Lower leg skin (tissue), 3 donors: ENCODE measurements at regions not wholly inside any gene's neighbourhood (a gene's known extent, or its start where the extent isn't known, plus 50 kb on each side); places are given as distances from the start of the nearest gene placed in this dataset.
"Not testable (repeated sequence)": the region's sequence is repeated elsewhere in the genome, so short reads cannot be mapped to it uniquely, and the experiment has no call there.

Experiments
- POLR2A ChIP-seq, 2 donors: fragments of 450-650 bp; IDR thresholded peaks; one replicate each; pipeline ENCODE4 v1.6.1; 2016 to 2017; ENCODE audit warnings: antibody characterized with exemption in 2 of 2, mild to moderate bottlenecking in 1 of 2, moderate library complexity in 1 of 2
- TF ChIP-seq, protein P1 (sequence below), 3 donors: fragments of 450-650 bp; IDR thresholded peaks; one replicate each; pipeline ENCODE4 v1.5.1; 2016; ENCODE audit warnings: antibody characterized with exemption in 3 of 3, mild to moderate bottlenecking in 3 of 3, moderate library complexity in 2 of 3

- TF ChIP-seq POLR2A (IDR thresholded peaks at IDR 0.05), result not testable (repeated sequence)
- TF ChIP-seq, protein P1, sequence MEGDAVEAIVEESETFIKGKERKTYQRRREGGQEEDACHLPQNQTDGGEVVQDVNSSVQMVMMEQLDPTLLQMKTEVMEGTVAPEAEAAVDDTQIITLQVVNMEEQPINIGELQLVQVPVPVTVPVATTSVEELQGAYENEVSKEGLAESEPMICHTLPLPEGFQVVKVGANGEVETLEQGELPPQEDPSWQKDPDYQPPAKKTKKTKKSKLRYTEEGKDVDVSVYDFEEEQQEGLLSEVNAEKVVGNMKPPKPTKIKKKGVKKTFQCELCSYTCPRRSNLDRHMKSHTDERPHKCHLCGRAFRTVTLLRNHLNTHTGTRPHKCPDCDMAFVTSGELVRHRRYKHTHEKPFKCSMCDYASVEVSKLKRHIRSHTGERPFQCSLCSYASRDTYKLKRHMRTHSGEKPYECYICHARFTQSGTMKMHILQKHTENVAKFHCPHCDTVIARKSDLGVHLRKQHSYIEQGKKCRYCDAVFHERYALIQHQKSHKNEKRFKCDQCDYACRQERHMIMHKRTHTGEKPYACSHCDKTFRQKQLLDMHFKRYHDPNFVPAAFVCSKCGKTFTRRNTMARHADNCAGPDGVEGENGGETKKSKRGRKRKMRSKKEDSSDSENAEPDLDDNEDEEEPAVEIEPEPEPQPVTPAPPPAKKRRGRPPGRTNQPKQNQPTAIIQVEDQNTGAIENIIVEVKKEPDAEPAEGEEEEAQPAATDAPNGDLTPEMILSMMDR (IDR thresholded peaks at IDR 0.05), result peak in 1 of 3 donors; percentile 28
Observed at GRCh38 chr11:67792273-67792990, 118.0 kb upstream of the ALDH3B2 start.
